GM12874 (cell line): ENCODE measurements at regions not wholly inside any gene's neighbourhood (a gene's known extent, or its start where the extent isn't known, plus 50 kb on each side); places are given as distances from the start of the nearest gene placed in this dataset.

ENCODE experiments used
- TF ChIP-seq, protein P1 (sequence below): IDR thresholded peaks from 2 replicates; pipeline ENCODE4 v1.5.1; 2011; ENCODE audit warnings: low read depth, mild to moderate bottlenecking, control low read depth, low read length, moderate library complexity; ENCODE audit not compliant: insufficient read depth

DNA sequence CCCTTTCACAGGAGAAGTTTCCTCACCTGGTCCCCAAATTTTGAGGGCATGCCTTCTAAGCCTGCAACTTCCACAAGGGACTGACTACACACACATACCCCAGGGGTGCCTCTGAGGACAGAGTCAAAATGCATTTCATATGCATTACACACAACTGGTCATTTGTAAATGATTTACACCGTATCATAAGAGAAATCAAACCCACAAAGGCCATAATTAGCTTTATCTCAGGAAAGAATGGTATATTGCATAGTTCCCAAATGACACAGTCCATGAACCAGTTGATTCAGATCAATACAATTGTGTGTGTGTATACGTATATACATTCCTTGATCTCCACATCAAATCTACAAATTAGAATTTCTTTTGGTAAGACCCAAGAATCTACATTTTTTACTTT, 203.3 kb upstream of the PRDM1 start:
- TF ChIP-seq, protein P1, sequence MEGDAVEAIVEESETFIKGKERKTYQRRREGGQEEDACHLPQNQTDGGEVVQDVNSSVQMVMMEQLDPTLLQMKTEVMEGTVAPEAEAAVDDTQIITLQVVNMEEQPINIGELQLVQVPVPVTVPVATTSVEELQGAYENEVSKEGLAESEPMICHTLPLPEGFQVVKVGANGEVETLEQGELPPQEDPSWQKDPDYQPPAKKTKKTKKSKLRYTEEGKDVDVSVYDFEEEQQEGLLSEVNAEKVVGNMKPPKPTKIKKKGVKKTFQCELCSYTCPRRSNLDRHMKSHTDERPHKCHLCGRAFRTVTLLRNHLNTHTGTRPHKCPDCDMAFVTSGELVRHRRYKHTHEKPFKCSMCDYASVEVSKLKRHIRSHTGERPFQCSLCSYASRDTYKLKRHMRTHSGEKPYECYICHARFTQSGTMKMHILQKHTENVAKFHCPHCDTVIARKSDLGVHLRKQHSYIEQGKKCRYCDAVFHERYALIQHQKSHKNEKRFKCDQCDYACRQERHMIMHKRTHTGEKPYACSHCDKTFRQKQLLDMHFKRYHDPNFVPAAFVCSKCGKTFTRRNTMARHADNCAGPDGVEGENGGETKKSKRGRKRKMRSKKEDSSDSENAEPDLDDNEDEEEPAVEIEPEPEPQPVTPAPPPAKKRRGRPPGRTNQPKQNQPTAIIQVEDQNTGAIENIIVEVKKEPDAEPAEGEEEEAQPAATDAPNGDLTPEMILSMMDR = no peak

- TF ChIP-seq, protein P1 = no peak
Observed at GRCh38 chr6:105882121-105882803, 203.9 kb upstream of the PRDM1 start.

DNA sequence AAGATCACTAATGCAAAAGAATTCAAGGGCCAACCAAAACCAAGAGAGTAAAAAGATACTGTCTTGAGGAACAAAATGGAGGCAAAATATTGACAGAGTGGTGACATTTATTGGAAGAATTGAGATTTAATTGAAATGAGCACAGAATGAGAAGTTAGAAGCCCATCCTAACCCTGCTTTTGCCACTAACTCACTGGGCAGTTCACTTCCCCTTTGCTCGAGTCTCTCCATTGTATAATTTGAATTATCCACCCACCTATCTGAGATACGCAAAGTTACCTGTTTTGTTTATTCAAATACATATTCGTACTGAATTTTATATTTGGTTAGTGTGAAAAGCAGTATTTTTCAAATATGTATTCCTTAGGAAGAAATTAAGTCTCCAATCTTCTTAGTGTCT, 204.5 kb upstream of the PRDM1 start:
- TF ChIP-seq, protein P1 = no peak

DNA sequence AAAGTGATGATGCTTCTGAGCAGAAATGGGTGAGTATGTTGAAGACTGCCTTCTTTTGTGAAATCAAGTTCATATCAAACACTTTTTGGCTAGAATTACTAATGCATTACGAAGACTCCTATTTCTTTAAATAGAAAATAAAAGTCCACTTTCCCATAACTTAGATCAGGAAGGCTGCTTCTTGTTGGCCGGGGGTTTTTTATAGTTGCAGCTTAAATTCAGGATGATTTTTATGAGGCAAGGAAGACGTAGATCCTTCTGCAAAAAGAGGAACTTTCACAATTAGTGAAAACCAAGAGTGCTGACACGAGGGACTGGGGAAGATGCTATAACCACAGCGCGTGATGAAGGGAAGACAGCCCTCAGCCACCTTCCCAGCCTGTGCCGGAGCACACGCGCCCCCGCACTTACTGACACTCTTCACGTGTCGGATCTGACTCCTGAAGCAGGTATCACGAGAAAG, 206.1 kb upstream of the PRDM1 start:
- TF ChIP-seq, protein P1 = no peak

DNA sequence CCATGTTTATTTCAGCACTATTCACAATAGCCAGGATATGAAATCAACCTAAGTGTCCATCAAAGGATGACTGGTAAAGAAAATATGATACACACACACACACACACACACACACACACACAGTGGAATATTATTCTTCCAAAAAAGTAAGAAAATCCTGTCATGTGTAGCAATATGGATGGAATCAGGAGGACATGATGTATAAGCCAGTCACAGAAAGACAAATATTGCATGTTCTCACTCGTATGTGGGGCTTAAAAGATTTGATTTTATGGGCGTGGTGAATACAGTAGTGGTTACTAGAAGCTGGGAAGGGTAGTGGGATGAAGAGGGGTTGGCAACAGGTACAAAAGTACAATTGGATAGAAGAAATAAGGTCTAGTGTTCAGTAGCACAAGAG, 207.0 kb upstream of the PRDM1 start:
- TF ChIP-seq, protein P1 = no peak

GRCh38 chr6:105875974-105876640, 210.0 kb upstream of the PRDM1 start:
- TF ChIP-seq, protein P1 = no peak

GRCh38 chr6:105874835-105875626, 211.1 kb upstream of the PRDM1 start:
- TF ChIP-seq, protein P1 = no peak
